Type B pancreatic cell (in vitro differentiated cells): ENCODE measurements at regions not wholly inside any gene's neighbourhood (a gene's known extent, or its start where the extent isn't known, plus 50 kb on each side); places are given as distances from the start of the nearest gene placed in this dataset.

Source experiments
- DNase-seq: peaks from one replicate; pipeline ENCODE4 v3.0.0; 2021; ENCODE audit warnings: mixed read lengths; ENCODE audit not compliant: unreplicated experiment; ENCODE audit errors: extremely low spot score
- H3K27ac Mint-ChIP-seq: 2 replicates; pipeline ENCODE4 v1.8.0; 2021; ENCODE audit warnings: mild to moderate bottlenecking, mixed read lengths
- H3K27me3 Mint-ChIP-seq: 2 replicates; pipeline ENCODE4 v1.8.0; 2021; ENCODE audit warnings: mixed read lengths
- H3K36me3 Mint-ChIP-seq: 2 replicates; pipeline ENCODE4 v1.8.0; 2021; ENCODE audit warnings: mixed read lengths
- H3K4me1 Mint-ChIP-seq: one replicate; pipeline ENCODE4 v1.8.0; 2021; ENCODE audit warnings: mixed read lengths; ENCODE audit not compliant: unreplicated experiment
- H3K4me3 Mint-ChIP-seq: 2 replicates; pipeline ENCODE4 v1.8.0; 2021; ENCODE audit warnings: mild to moderate bottlenecking, mixed read lengths
- H3K9me3 Mint-ChIP-seq: 2 replicates; pipeline ENCODE4 v1.8.0; 2021; ENCODE audit warnings: mixed read lengths
- CTCF ChIP-seq: fragments of 200-600 bp; sonication (generic); conservative IDR thresholded peaks from 2 replicates; pipeline ENCODE4 v1.5.0; 2021; ENCODE audit warnings: antibody characterized with exemption, mild to moderate bottlenecking

- no peaks in the 10 kb centered on the region for H3K4me1 Mint-ChIP-seq
- H3K27me3 Mint-ChIP-seq: no peaks in the 10 kb centered on the region
- no peak overlapping the region for H3K4me3 Mint-ChIP-seq
- no peak overlapping the region for H3K27ac Mint-ChIP-seq
- H3K36me3 Mint-ChIP-seq: no peaks in the 10 kb centered on the region
- TF ChIP-seq CTCF: no peak
- H3K9me3 Mint-ChIP-seq: no peaks in the 10 kb centered on the region
- DNase-seq: no peak
Measured at GRCh38 chr3:86230762-86231161, 760.2 kb downstream of the VGLL3 start.

GRCh38 chr3:86229775-86230094 is 761.2 kb downstream of the VGLL3 start:
- Mint-ChIP-seq H3K9me3 (no peaks in the 10 kb centered on the region), H3K27ac (no peak overlapping the region), H3K4me3 (no peak overlapping the region), H3K4me1 (no peaks in the 10 kb centered on the region), H3K27me3 (no peaks in the 10 kb centered on the region), H3K36me3 (no peaks in the 10 kb centered on the region)
- no peak for DNase-seq
- no peak for TF ChIP-seq CTCF

- H3K9me3 Mint-ChIP-seq: no peaks in the 10 kb centered on the region
- no peaks in the 10 kb centered on the region for H3K36me3 Mint-ChIP-seq
Measured at GRCh38 chr3:86229086-86229774, 761.7 kb downstream of the VGLL3 start.

GRCh38 chr3:86228101-86228500 is 762.8 kb downstream of the VGLL3 start:
- H3K27me3 Mint-ChIP-seq: no peaks in the 10 kb centered on the region
- no peak for TF ChIP-seq CTCF
- no peaks in the 10 kb centered on the region for H3K36me3 Mint-ChIP-seq
- no peaks in the 10 kb centered on the region for H3K4me1 Mint-ChIP-seq
- no peak overlapping the region for H3K27ac Mint-ChIP-seq
- no peak for DNase-seq
- H3K4me3 Mint-ChIP-seq: no peak overlapping the region
- no peaks in the 10 kb centered on the region for H3K9me3 Mint-ChIP-seq

More at GRCh38 chr3:86229086-86229774, 761.7 kb downstream of the VGLL3 start:
- no peak for TF ChIP-seq CTCF
- H3K27ac Mint-ChIP-seq: no peak overlapping the region
- H3K4me3 Mint-ChIP-seq: no peak overlapping the region
- no peak for DNase-seq
- H3K27me3 Mint-ChIP-seq: no peaks in the 10 kb centered on the region
- no peaks in the 10 kb centered on the region for H3K4me1 Mint-ChIP-seq

GRCh38 chr3:86225461-86225860 is 765.5 kb downstream of the VGLL3 start:
- no peak for DNase-seq
- no peaks in the 10 kb centered on the region for H3K27me3 Mint-ChIP-seq
- H3K27ac Mint-ChIP-seq: no peak overlapping the region
- H3K4me1 Mint-ChIP-seq: no peaks in the 10 kb centered on the region
- no peaks in the 10 kb centered on the region for H3K9me3 Mint-ChIP-seq
- TF ChIP-seq CTCF: no peak
- no peak overlapping the region for H3K4me3 Mint-ChIP-seq
- no peaks in the 10 kb centered on the region for H3K36me3 Mint-ChIP-seq

GRCh38 chr3:86221601-86222000 is 769.3 kb downstream of the VGLL3 start:
- TF ChIP-seq CTCF: no peak
- Mint-ChIP-seq H3K27me3 (no peaks in the 10 kb centered on the region), H3K4me3 (no peak overlapping the region), H3K36me3 (no peaks in the 10 kb centered on the region), H3K4me1 (no peaks in the 10 kb centered on the region), H3K27ac (no peak overlapping the region), H3K9me3 (no peaks in the 10 kb centered on the region)
- DNase-seq: no peak
